HG02610 (cell line): ENCODE measurements at regions not wholly inside any gene's neighbourhood (a gene's known extent, or its start where the extent isn't known, plus 50 kb on each side); places are given as distances from the start of the nearest gene placed in this dataset.
"Not testable (repeated sequence)": the region's sequence is repeated elsewhere in the genome, so short reads cannot be mapped to it uniquely, and the experiment has no call there.

Experiments used
- ATAC-seq: cut with Tn5 transposase; IDR thresholded peaks from one replicate; pipeline ENCODE4 v1.9.1; 2021; ENCODE audit warnings: mild to moderate bottlenecking, moderate library complexity; ENCODE audit not compliant: unreplicated experiment

DNA sequence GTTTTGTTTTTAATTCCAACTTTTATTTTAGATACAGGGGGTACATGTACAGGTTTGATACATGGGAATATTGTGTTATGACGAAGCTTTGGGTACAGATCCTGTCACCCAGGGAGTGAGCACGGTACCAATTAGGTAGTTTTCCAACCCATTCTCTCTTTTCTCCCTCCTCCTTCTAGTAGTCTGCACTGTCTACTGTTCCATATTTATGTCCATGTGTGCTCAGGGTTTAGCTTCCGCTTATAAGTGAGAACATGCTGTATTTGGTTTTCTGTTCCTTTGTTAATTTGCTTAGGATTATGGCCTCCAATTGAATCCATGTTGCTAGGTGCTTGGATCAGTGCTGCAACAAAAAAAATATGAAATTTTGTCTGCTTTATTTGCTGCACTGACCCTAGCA, 659.3 kb upstream of the TMEFF2 start:
- ATAC-seq, result no peak

DNA sequence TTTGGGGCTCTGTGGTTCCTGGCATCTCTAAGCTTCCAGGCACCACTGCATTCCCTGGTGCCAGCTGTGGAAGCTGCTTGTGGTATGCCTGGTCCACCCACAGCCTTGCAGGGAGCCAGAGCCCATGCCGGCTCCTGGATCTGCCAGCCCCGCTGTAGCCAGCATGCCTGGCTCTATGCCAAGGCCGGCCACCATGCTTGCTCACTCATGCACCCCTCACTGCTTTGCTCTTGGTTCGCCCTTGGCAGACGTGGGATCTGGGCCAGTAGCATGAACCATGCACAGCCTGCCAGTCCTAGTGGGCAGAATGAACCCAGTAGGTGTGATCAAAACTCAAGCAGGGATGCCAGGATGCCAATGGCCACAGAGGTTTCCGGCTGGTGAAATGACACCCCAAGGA, 634.2 kb upstream of the TMEFF2 start:
- ATAC-seq, result no peak

DNA sequence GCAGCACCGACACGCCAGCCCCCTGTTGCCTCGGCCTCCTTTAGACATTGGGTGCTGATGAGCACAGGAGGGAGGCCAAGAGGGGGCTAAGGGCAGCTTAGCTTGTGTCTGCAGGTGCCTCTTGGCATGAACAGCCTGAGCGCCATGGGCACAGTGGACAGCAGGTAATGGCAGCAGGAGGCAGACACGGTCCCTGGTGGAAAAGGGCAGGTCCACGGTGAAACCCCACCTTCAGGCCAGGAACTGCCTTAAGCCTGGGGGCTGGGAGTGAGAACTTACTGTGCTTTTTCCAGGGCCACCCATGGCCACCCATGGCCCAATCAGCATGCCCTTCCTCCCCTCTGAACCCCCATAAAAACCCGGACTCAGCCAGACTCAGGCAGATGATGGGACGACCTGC, 633.4 kb upstream of the TMEFF2 start:
- ATAC-seq, result no peak

DNA sequence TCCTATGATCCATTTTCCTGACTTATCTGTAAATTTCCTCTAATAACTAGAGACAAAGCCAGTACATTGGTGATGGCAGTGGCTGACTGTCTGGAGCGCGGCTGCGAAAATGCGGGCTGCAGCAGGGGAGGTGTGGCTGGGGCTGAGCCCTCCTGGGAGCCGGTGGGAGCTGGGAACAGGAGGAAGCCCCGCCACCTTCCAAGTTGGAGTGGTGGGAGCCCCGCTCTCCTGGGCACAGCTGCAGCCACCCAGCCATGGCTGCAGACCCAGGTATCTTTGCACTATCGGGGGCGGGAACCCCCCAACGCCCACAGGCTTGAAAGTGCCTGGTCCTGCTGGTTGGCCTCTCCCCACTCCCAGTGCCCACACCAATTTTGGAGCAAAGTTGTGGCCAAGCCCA, 633.0 kb upstream of the TMEFF2 start:
- ATAC-seq, result no peak

DNA sequence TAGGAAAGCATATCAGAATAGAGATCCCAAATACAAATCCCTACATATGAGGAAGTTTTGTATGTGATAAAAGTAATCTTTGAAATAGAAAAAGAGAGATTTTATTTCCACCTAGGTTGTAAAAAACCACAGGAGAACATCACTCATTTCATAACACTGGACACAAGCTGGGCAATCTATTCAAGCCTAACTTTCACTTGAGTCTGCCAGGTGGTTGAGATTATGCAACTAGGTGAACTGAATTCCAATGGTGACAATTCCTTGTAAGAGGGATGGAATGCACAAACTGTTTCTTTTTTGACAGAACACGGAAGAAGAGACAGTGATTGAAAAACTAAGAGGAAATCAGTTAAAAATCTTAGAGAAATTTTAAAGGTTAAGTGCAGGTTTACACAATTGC, 619.6 kb upstream of the TMEFF2 start:
- no peak for ATAC-seq

DNA sequence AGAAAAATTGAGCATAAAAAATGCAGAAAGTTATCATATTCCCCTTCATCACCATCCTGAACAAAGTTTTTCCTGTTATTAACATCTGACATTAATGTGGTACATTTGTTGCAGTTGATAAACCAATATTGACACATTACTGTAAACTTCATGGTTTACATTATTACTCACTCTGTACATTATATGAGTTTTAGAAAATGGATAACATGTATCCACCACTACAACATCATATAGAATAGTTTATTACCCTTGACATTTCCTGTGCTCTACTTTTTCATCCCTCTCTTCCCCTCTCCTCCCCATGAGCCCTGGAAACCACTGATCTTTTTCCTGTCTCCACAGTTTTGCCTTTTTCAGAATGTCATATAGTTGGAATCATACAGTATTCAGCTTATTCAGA, 618.6 kb upstream of the TMEFF2 start:
- no peak for ATAC-seq

DNA sequence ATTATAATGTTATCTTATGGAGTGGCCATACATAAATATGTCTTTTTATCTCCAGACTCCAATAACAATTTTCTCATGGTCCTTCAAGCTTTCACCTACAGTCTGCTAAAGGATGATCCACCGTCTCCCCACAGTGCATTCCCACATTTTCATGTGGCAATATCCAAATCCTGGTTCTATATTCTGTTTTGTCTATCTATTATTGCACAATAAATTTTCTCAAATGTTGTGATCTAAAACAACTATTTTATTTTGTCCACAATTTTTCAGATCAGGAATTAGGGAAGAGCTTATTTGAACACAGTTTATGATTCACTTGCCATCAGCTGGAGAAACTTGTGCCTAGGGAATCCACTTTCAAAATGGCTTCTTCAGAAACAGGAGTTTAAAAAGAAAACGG, 614.4 kb upstream of the TMEFF2 start:
- ATAC-seq, result no peak

DNA sequence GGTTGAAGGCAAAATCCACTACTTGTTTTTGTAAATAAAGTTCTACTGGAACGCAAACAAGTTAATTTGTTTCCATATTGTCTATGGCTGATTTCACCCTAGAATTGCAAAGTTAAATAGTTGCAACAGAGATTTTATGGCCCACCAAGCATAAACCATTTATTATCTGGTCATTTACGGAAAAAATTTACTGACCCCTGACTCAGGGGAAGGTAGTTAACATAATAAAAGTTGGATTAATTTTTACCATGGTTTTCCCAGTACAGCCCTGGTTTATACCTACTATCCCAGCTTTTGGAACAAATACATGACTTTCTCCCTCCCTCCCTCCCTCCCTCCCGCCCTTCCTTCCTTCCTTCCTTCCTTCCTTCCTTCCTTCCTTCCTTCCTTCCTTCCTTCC, 588.9 kb upstream of the TMEFF2 start:
- ATAC-seq, result no peak

DNA sequence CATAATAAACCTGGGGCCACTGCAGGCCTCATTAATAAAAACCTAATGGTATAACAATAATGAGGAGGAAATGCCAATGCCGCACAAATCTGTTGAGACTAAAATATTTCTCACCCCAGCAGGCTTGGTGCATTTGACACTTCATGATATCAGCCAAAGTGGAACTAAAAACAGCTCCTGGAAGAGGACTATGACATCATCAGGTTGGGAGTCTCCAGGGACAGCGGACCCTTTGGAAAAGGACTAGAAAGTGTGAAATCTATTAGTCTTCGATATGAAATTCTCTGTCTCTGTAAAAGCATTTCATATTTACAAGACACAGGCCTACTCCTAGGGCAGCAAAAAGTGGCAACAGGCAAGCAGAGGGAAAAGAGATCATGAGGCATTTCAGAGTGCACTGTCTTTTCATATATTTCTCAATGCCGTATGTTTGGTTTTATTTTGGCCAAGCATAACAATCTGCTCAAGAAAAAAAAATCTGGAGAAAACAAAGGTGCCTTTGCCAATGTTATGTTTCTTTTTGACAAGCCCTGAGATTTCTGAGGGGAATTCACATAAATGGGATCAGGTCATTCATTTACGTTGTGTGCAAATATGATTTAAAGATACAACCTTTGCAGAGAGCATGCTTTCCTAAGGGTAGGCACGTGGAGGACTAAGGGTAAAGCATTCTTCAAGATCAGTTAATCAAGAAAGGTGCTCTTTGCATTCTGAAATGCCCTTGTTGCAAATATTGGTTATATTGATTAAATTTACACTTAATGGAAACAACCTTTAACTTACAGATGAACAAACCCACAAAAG, 580.9 kb upstream of the TMEFF2 start:
- ATAC-seq, result no peak

DNA sequence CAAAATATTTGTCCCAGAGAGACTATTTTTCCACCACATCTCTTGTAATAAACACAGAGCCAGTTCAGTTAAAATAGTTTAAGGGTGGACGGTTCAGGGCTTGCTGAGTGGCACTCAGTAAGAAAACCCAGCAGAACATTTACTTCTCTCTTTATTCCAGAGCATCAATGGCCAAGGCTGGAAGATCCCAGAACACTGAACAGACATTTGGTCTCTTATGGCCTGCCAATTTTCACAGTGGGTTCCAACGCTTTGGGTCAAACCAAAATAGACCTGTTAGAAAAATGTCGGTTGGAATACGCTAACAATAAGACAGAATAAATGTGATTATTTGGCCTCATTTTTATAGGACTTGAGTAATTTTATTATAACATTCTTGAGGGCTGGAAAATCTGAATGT, 580.3 kb upstream of the TMEFF2 start:
- no peak for ATAC-seq

DNA sequence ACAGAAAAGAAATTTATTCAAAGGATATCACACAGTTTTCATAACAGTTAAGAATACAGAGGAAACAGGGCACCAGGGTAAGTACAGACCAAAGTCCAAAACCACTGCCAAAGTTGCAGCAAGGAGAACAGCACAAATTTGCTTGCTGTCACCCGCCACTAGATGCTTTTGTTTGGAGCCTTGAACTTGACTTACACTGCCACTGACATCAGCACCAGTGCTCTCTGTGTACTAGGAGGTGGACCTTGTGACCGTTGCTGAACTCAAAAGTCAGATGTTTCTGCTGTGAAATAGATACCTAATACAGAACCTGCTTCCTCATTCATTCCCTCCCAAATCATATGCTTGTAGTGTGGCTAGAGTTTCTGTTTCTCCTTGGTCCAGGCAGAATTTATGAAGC, 578.3 kb upstream of the TMEFF2 start:
- no peak for ATAC-seq

DNA sequence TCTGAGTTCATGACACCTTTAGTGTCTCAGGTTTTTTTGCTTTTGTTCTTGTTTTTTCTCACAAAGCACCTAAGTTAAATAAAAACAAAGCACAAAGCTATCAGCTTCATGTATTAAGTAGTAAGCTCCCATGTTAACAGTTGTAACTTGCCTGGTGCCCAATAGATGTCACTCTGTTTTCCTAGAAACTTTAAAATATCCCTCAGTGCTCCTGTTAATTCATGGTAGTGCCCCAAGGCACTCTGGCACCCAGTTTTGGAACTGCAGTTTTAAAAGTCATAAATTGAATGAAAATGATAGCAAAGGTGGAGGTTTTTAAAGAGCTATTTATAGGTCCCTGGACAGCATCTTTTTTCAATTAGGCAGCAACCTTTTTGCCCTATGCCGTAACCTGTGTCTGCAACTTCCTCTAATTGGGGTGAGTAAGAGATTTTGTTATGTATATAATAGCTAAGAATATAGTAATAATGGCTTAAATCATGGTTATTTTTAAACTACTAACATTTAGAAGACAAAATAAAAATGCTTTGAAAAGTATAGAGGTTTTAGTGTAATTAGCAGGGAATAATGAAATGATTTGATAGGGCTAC, 555.0 kb upstream of the TMEFF2 start:
- no peak for ATAC-seq

DNA sequence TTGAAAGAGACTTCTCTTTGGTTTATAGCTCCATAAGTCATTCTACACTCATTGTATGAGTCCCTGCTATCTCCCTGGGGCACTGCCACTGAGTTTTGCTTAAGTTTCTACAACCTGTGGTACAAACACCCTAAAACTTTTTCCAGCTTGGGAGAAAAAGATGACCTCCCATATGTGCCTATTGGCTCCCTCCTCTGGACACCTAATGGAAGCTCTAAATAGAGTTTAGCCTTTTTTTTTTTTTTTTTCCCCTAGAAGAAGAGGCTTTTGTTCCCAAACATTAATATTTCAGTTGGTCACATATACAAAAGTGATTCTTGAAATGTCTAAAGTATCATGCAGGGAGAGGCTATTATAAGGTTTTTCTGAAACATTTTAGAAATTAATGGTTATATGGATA, 547.2 kb upstream of the TMEFF2 start:
- ATAC-seq, result no peak

DNA sequence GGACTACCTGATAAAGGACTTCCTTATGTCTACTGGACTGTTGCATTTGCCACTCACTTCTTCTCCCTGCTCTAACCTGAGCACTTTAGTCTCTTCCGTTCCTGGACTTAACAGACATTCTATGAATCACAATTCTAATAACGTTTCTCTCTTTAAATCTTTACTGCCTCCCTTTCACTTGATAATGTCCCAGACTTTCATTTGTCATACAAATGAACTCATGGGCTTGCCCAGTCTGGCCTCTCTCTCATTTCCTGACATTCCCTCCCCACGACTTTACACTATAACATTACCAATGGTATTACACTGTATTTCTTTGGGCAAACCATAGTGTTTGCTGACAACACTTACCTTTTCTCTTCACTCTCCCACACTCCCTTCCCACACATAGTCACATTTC, 540.7 kb upstream of the TMEFF2 start:
- no peak for ATAC-seq

DNA sequence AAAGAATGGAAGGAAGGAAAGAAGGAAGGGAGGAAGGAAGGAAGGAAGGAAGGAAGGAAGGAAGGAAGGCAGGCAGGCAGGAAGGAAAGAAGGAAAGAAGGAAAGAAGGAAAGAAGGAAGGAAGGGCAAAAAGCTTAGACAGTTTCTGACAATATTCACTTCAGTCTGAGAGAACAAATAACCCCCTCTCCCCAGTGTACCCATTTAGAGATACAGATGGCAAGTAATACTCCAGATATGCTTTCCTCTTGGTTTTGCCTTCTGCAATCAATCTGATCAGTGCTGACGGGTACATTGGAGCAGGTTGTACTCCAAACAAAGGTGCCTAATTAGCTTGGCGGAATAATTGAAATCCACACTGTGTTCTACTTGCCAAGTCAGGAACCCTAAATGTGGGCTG, 534.6 kb upstream of the TMEFF2 start:
- no peak for ATAC-seq

DNA sequence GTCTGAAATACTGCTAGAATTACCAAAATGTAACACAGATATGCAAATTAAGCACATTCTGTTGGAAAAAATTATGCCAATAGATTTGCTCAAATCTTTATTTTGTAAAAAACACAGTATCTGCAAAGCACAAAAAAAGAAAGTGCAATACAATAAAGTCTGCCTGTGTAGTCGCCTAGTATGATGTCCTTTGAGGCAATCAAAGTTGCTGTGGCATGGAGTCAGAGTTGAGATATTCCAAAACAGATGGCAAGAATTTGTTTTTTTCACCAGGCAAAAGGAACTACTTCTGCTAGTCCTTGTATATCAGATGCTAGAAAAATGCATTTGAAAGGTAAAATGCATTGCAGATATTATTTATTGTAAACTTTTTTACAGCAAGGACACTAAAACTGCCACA, 531.3 kb upstream of the TMEFF2 start:
- ATAC-seq, result no peak

DNA sequence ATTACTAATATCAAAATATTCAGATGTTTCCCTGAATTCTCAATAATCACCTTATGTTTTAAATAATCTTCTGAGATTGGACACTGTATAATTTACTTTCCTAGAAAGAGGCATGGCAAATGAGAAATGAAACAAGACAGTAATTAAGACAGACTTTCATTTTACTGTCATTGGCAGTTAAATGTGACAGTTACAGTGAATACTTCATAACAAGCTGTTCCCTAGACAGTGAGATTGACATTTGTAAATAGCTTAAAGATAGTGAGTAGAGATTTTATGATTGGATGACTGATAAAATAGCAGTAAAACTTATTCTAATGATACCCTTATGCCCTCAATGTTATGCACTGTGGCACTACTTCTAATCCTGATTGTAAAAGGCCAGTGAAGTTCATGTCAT, 524.9 kb upstream of the TMEFF2 start:
- no peak for ATAC-seq

DNA sequence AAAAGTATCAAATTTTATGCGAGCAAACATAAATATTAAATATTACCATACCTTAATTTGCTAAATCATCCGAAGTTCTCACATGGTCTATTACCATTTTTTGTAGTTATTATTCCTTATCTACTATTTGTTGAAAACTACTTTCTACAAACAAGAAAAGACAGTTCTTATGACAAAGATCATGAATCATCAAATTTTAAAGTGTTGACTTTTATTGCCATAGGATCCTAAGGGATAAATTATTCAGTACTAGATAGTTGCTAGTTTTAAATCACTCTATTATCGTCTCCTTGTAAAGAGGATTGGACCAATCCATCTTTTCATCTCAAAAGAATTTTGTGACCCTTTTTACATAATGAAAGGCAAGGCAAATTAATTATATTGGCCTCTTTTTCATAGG, 523.6 kb upstream of the TMEFF2 start:
- no peak for ATAC-seq

DNA sequence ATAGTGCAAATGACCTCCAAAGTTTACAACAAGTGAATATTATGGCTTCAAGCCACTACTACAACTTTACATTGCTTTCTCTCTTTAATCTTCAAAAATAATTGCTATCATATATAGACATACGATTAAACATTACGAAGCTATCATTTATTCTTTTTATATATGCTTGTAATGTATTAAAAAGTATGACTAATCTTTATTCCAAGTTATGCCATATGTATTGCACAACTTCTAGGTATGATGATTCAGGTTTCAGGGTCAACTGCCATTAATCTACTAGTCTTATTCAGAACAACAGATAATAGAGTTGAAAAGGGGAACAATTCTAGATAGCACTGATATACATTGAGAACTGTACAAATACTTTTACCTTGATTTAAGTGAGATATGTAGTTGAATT, 506.2 kb upstream of the TMEFF2 start:
- ATAC-seq, result no peak

DNA sequence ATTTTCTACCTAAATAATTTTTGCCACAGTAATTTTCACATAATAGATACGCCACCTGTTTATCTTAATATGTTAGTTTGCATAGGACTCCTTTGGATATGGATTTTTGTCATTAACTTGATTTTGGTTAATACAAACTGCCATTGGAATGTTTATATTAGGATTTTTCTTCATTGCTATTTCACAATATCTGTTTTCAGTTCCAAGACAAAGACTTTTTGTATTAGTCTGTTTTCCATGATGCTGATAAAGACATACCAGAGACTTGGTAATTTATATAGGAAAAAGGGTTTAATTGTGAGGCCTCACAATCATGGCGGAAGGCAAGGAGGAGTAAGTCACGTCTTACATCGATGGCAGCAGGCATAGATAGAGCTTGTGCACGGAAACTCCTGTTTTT, 503.1 kb upstream of the TMEFF2 start:
- ATAC-seq, result no peak

DNA sequence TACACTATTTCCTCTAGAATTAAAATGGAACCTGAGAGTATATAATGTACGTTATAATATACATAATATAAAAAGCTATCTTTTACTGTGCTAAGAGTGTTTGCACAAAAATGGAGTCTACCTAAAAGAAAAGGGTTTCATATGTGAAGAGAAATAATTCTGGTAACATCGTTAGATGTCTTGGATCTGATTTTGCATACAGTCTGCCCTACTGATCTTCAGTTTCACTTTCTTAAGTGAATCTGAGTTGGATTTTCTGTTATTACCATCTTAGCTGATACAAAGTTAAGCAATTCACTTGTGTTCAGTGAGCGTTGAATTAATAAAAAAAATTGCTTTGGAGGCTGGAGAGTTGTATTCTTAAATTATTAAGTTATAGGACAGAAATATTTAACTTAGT, 502.1 kb upstream of the TMEFF2 start:
- no peak for ATAC-seq

DNA sequence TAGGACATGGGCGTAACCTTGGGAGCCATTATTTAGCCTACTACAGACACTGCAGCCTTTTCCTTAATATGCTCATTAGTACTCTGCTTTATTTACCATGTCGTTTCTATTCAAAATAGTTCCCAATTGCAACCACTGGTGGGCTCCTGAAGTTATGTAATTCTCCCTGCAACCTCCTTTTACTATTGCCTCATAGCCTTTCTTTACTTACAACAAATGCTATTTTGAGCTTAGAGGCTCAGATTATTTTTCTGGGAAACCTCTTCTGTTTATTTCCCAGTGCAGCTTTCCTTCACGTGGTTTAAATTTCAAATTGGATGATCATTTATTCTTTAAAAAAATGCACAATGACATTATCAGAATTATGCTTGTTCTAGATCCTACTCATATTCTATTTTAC, 492.3 kb upstream of the TMEFF2 start:
- no peak for ATAC-seq

DNA sequence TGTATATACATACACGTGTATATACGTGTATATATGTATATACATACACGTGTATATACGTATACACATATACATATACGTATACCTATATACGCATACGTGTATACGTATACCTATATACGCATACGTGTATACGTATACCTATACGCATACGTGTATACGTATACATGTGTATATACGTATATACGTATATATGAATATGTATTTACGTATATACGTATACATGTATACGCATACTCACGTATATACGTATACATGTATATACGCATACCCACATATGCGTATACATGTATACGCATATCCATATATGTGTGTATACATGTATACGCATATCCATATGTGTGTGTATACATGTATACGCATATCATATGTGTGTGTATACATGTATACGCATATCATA, 487.8 kb upstream of the TMEFF2 start:
- not testable (repeated sequence) for ATAC-seq
